ENCODE measurements at regions not wholly inside any gene's neighbourhood (a gene's known extent, or its start where the extent isn't known, plus 50 kb on each side); places are given as distances from the start of the nearest gene placed in this dataset.

DNA sequence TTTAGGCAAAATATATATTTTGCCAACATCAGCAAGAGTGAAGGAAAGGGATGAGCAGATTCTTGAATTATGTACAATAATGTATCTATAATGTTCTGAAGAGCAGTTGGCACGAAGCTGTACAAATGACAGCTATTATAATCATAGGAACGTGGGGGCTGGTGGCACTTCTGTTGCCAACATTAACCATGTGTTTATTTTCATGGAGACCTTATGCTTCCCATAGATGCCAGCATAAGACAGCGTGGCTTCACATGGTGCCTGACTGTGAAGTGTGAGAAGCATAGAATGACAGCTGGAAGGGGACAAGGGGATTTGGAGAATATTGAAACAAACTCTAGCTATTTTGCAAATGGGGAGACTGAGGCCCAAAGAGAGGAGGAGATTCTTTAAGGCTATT is 52.6 kb upstream of the ATP10B start:
- TF ChIP-seq, protein P1, sequence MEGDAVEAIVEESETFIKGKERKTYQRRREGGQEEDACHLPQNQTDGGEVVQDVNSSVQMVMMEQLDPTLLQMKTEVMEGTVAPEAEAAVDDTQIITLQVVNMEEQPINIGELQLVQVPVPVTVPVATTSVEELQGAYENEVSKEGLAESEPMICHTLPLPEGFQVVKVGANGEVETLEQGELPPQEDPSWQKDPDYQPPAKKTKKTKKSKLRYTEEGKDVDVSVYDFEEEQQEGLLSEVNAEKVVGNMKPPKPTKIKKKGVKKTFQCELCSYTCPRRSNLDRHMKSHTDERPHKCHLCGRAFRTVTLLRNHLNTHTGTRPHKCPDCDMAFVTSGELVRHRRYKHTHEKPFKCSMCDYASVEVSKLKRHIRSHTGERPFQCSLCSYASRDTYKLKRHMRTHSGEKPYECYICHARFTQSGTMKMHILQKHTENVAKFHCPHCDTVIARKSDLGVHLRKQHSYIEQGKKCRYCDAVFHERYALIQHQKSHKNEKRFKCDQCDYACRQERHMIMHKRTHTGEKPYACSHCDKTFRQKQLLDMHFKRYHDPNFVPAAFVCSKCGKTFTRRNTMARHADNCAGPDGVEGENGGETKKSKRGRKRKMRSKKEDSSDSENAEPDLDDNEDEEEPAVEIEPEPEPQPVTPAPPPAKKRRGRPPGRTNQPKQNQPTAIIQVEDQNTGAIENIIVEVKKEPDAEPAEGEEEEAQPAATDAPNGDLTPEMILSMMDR (IDR thresholded peaks at IDR 0.05), result no peak
- TF ChIP-seq EP300 (IDR thresholded peaks at IDR 0.05), result no peak

Data from gastroesophageal sphincter (tissue), 3 donors.